Lower lobe of right lung (tissue), 2 donors: ENCODE measurements at regions not wholly inside any gene's neighbourhood (a gene's known extent, or its start where the extent isn't known, plus 50 kb on each side); places are given as distances from the start of the nearest gene placed in this dataset.

Experiments used
- ATAC-seq, 2 donors: fragments of 200-7000 bp; cut with Tn5 transposase; one replicate each; pipeline ENCODE4 v1.9.1; 2020 to 2022; ENCODE audit warnings: mild to moderate bottlenecking in 2 of 2, moderate library complexity in 2 of 2
- DNase-seq: peaks from one replicate; pipeline ENCODE4 v3.0.0-alpha.2; 2020
- H3K27ac ChIP-seq: fragments of 200-600 bp; one replicate; pipeline ENCODE4 v1.8.0; 2022
- H3K27me3 ChIP-seq: fragments of 200-600 bp; one replicate; pipeline ENCODE4 v1.8.0; 2022; ENCODE audit warnings: low read depth
- H3K36me3 ChIP-seq: fragments of 200-600 bp; one replicate; pipeline ENCODE4 v1.8.0; 2022; ENCODE audit warnings: mild to moderate bottlenecking
- H3K4me1 ChIP-seq: fragments of 200-600 bp; one replicate; pipeline ENCODE4 v1.8.0; 2022
- H3K4me3 ChIP-seq: fragments of 200-600 bp; one replicate; pipeline ENCODE4 v1.8.0; 2022; ENCODE audit warnings: mild to moderate bottlenecking
- H3K9me3 ChIP-seq: fragments of 200-600 bp; one replicate; pipeline ENCODE4 v1.8.0; 2022
- CTCF ChIP-seq: fragments of 200-600 bp; IDR thresholded peaks from one replicate; pipeline ENCODE4 v1.8.0; 2022; ENCODE audit warnings: antibody characterized with exemption, mild to moderate bottlenecking
- intact Hi-C: fragments of 100-400 bp; cut with DNase I; formaldehyde crosslinking; loops from one replicate; pipeline ENCODE4 v1.11.0; 2022
- donor health status: DM: no; HTN: yes; CAD: no; lungs with severe emphysema.

DNA sequence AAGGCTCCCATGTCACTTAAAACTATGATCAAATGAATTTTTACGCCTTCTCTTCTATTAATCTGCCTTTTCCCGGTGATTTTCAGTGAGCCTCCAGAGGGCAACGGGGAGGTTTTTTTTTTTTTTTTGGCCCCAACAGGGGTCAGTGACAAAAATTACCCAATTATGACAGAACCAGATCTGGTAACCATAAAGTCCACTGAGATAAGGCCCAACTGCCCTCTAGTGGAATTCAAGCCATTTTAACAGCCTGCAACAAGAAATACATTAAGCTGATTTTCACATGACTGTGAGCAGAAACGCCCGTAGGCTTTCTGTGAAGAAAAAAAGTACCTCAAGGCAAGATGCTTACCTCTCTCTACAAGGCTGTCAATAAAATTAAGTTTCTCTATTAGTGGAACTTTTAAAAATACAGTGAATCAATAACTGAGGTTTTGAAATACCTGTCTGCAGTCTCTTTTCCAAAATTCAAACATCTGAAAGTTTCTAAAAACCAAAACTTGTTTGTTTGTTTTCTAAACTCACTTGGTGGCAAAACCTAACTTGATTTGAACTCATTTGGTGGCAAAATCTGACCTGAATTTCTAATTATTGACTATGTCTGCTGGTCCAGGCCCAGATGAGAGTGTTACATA lies 49.7 kb upstream of the FST start:
- Histone ChIP-seq H3K9me3 (no peaks in the 10 kb centered on the region), H3K4me3 (no peak overlapping the region), H3K27ac (no peak overlapping the region), H3K27me3 (no peaks in the 10 kb centered on the region), H3K36me3 (no peaks in the 10 kb centered on the region), H3K4me1 (no peaks in the 10 kb centered on the region)
- DNase-seq (no peak), ATAC-seq (peak in 1 of 2 donors; percentile 57)
- peak; percentile 52 for TF ChIP-seq CTCF
- intact Hi-C loops = no loop called here
